NCI-H128 (cell line): ENCODE measurements at regions not wholly inside any gene's neighbourhood (a gene's known extent, or its start where the extent isn't known, plus 50 kb on each side); places are given as distances from the start of the nearest gene placed in this dataset.
A peak's percentile ranks its signal among the peaks of the same experiment; 100 is the strongest.
"Not testable (repeated sequence)": the region's sequence is repeated elsewhere in the genome, so short reads cannot be mapped to it uniquely, and the experiment has no call there.

Experiments used
- DNase-seq: peaks from one replicate; lab custom pipeline; 2025; ENCODE audit not compliant: unreplicated experiment; lab: John Stamatoyannopoulos, UW

- DNase-seq, result no peak
Observed at GRCh38 chr13:40345654-40346372, 320.6 kb downstream of the FOXO1 start.

- DNase-seq, result no peak
Observed at GRCh38 chr13:40346592-40346991, 319.8 kb downstream of the FOXO1 start.

- DNase-seq, result no peak
Observed at GRCh38 chr13:40348096-40348679, 318.3 kb downstream of the FOXO1 start.

- DNase-seq, result no peak
Observed at GRCh38 chr13:40350283-40350992, 316.0 kb downstream of the FOXO1 start.

- DNase-seq, result no peak
Observed at GRCh38 chr13:40351537-40352379, 314.7 kb downstream of the FOXO1 start.

- DNase-seq, result no peak
Observed at GRCh38 chr13:40352380-40352778, 314.1 kb downstream of the FOXO1 start.

- DNase-seq, result no peak
Observed at GRCh38 chr13:40352802-40353562, 313.5 kb downstream of the FOXO1 start.

GRCh38 chr13:40355126-40355724, 311.2 kb downstream of the FOXO1 start:
- DNase-seq, result no peak

GRCh38 chr13:40356011-40356410, 310.4 kb downstream of the FOXO1 start:
- no peak for DNase-seq

- DNase-seq, result not testable (repeated sequence)
Observed at GRCh38 chr13:40356458-40356857, 310.0 kb downstream of the FOXO1 start.

GRCh38 chr13:40362502-40362901, 303.9 kb downstream of the FOXO1 start:
- DNase-seq, result no peak

GRCh38 chr13:40363653-40364052, 302.8 kb downstream of the FOXO1 start:
- no peak for DNase-seq

GRCh38 chr13:40366119-40366518, 300.3 kb downstream of the FOXO1 start:
- DNase-seq, result no peak

GRCh38 chr13:40368127-40368891, 298.1 kb downstream of the FOXO1 start:
- DNase-seq, result no peak

GRCh38 chr13:40370661-40371060, 295.8 kb downstream of the FOXO1 start:
- DNase-seq, result no peak

GRCh38 chr13:40371531-40372125, 294.8 kb downstream of the FOXO1 start:
- peak; percentile 32 for DNase-seq

GRCh38 chr13:40373608-40374007, 292.8 kb downstream of the FOXO1 start:
- not testable (repeated sequence) for DNase-seq

GRCh38 chr13:40375489-40376171, 290.8 kb downstream of the FOXO1 start:
- DNase-seq, result no peak
